H4 (cell line): ENCODE measurements at regions not wholly inside any gene's neighbourhood (a gene's known extent, or its start where the extent isn't known, plus 50 kb on each side); places are given as distances from the start of the nearest gene placed in this dataset.

Experiments used
- DNase-seq: peaks from one replicate; pipeline ENCODE4 v3.0.0-alpha.2; 2015; ENCODE audit warnings: low spot score

- DNase-seq: no peak
Observed at GRCh38 chr7:56291-56913, 136.0 kb upstream of the FAM20C start.

- DNase-seq: no peak
Observed at GRCh38 chr7:57071-57470, 135.3 kb upstream of the FAM20C start.

GRCh38 chr7:57482-58255 is 134.7 kb upstream of the FAM20C start:
- DNase-seq: no peak

GRCh38 chr7:58316-58715 is 134.1 kb upstream of the FAM20C start:
- DNase-seq: no peak

GRCh38 chr7:59079-60016 is 133.0 kb upstream of the FAM20C start:
- DNase-seq: no peak

GRCh38 chr7:60017-60675 is 132.2 kb upstream of the FAM20C start:
- no peak for DNase-seq

GRCh38 chr7:60706-61105 is 131.7 kb upstream of the FAM20C start:
- DNase-seq: no peak

GRCh38 chr7:61111-61510 is 131.3 kb upstream of the FAM20C start:
- no peak for DNase-seq

- no peak for DNase-seq
Observed at GRCh38 chr7:61576-62360, 130.6 kb upstream of the FAM20C start.

GRCh38 chr7:62361-63116 is 129.8 kb upstream of the FAM20C start:
- DNase-seq: no peak

GRCh38 chr7:63117-63480 is 129.3 kb upstream of the FAM20C start:
- no peak for DNase-seq

GRCh38 chr7:63521-64021 is 128.8 kb upstream of the FAM20C start:
- DNase-seq: no peak

GRCh38 chr7:64098-64915 is 128.1 kb upstream of the FAM20C start:
- peak; percentile 88 for DNase-seq

- DNase-seq: no peak
Observed at GRCh38 chr7:64916-65341, 127.4 kb upstream of the FAM20C start.

- no peak for DNase-seq
Observed at GRCh38 chr7:65554-65953, 126.8 kb upstream of the FAM20C start.

- DNase-seq: no peak
Observed at GRCh38 chr7:66296-66695, 126.1 kb upstream of the FAM20C start.

- no peak for DNase-seq
Observed at GRCh38 chr7:66741-67140, 125.6 kb upstream of the FAM20C start.

GRCh38 chr7:67661-68395 is 124.5 kb upstream of the FAM20C start:
- peak; percentile 81 for DNase-seq

- DNase-seq: peak; percentile 89
Observed at GRCh38 chr7:68629-69028, 123.7 kb upstream of the FAM20C start.
